ENCODE measurements at regions not wholly inside any gene's neighbourhood (a gene's known extent, or its start where the extent isn't known, plus 50 kb on each side); places are given as distances from the start of the nearest gene placed in this dataset.

DNA sequence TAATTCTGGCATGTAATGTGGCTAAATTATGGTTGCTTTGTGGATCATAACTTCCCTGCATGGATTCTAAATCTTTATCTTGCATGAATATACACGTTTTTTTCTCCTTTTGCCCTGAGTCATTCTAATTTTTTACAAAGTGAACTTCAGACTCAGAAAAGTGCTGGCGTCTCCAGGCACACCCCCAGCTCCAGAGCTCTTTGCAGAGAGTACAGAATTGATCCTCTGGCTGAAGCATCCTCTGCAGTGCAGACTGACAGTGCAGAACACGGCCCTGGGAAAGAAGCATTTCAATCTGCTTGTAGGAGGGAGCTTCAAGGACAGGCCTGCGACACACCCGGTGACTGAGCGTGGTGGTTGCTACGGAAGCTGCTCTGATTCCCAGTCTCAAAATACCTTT is 228.1 kb downstream of the FGF9 start:
- Histone ChIP-seq H3K14ac (ENCODE audit: insufficient read length) (no peak overlapping the region), H3K18ac (ENCODE audit: extremely low read depth, low read length) (no peak overlapping the region), H3K23ac (ENCODE audit: insufficient read length) (no peak overlapping the region), H2BK15ac (ENCODE audit: low read length) (no peak overlapping the region), H2BK120ac (replicated peaks; ENCODE audit: low read depth, low read length) (no peak overlapping the region), H4K8ac (ENCODE audit: extremely low read depth, insufficient read depth, low read length) (no peak overlapping the region), H3K23me2 (ENCODE audit: low read depth, low read length) (no peaks in the 10 kb centered on the region), H3K4me1 (replicated peaks in 1 of 4; ENCODE audit: control insufficient read depth in 3 of 4, insufficient read depth in 4 of 4, low read length in 3 of 4) (no peaks in the 10 kb centered on the region), H3K4me2 (ENCODE audit: insufficient read depth in 1 of 2, low read depth in 2 of 2, low read length in 2 of 2) (no peak overlapping the region), H4K91ac (replicated peaks; ENCODE audit: insufficient read length, low read length) (no peak overlapping the region), H3K4ac (replicated peaks; ENCODE audit: insufficient read length, low read depth, low read length) (no peak overlapping the region), H3K27me3 (replicated peaks in 1 of 4; ENCODE audit: control insufficient read depth in 3 of 4, extremely low read depth in 1 of 4, insufficient read depth in 3 of 4, low read length in 3 of 4) (no peaks in the 10 kb centered on the region), H2BK20ac (ENCODE audit: low read length) (no peak overlapping the region), H3K9me3 (ENCODE audit: insufficient read depth in 2 of 2, low read depth in 1 of 2, low read length in 1 of 2) (no peaks in the 10 kb centered on the region), H3K36me3 (ENCODE audit: control insufficient read depth in 2 of 4, insufficient read depth in 4 of 4, low read length in 3 of 4) (no peaks in the 10 kb centered on the region), H2BK5ac (ENCODE audit: low read depth, low read length) (no peak overlapping the region), H3K56ac (replicated peaks; ENCODE audit: insufficient read length, low read depth, low read length) (no peak overlapping the region), H4K5ac (ENCODE audit: insufficient read length, low read depth, low read length) (no peak overlapping the region), H2BK12ac (ENCODE audit: low read depth, low read length) (no peak overlapping the region), H3K9ac (replicated peaks in 1 of 4; ENCODE audit: extremely low read depth in 1 of 4, low read depth in 3 of 4, low read length in 3 of 4) (no peak overlapping the region), H2AK5ac (ENCODE audit: low read depth, low read length) (no peak overlapping the region), H3K79me1 (ENCODE audit: low read depth, low read length) (no peaks in the 10 kb centered on the region), H3K79me2 (ENCODE audit: control insufficient read depth in 1 of 2, insufficient read depth in 2 of 2, low read length in 2 of 2) (no peaks in the 10 kb centered on the region), H4K20me1 (replicated peaks in 1 of 2; ENCODE audit: control insufficient read depth in 1 of 2, insufficient read depth in 2 of 2, low read length in 2 of 2) (no peaks in the 10 kb centered on the region), H3K27ac (ENCODE audit: low read depth, low read length) (no peak overlapping the region), H2AFZ (ENCODE audit: low read length) (no peak overlapping the region), H3K4me3 (ENCODE audit: extremely low read depth in 1 of 4, insufficient read depth in 2 of 4, low read depth in 3 of 4, low read length in 4 of 4) (no peak overlapping the region)
- ChIA-PET CTCF (ENCODE audit: partially characterized antibody) (interaction anchor here (0.8 to 1.7 kb wide), 4 partner anchors 13 to 261 kb away, joined by 3 to 8 read pairs (median 4); no protein-coding TSS in a partner anchor), POLR2A (ENCODE audit: partially characterized antibody) (no interaction called here)
- FAIRE-seq (no peak), DNase-seq (ENCODE audit: low read depth in 1 of 2, low spot score in 2 of 2) (no peak)
- 92% methylated on average over 7 of the region's 7 CpGs; no CpG with 5 or more reads in 1 of the 2 experiments for WGBS, 2 experiments (ENCODE audit: extremely low coverage in 1 of 2, insufficient coverage in 1 of 2, insufficient read length in 1 of 2, insufficient replicate concordance in 2 of 2, low coverage in 1 of 2, low lambda C conversion rate in 2 of 2, missing lambda C conversion rate in 1 of 2)
- no peak for TF ChIP-seq KDM4A (IDR thresholded peaks at IDR 0.05; ENCODE audit: low read depth, low read length, severe bottlenecking)
- TF ChIP-seq SRF (IDR thresholded peaks at IDR 0.05; ENCODE audit: low read depth, low read length), result no peak
- TF ChIP-seq GABPA (IDR thresholded peaks at IDR 0.05; ENCODE audit: borderline replicate concordance, insufficient read depth, low read length), result no peak
- TF ChIP-seq SAP30 (IDR thresholded peaks at IDR 0.05; ENCODE audit: insufficient read depth, insufficient replicate concordance, low read length), result no peak
- no peak for TF ChIP-seq SIN3A (conservative IDR thresholded peaks at IDR 0.05 in 1 of 2, IDR thresholded peaks at IDR 0.05 in 1 of 2; ENCODE audit: low read depth in 1 of 2, low read length in 2 of 2)
- TF ChIP-seq BCL11A (IDR thresholded peaks at IDR 0.05; ENCODE audit: low read depth in 2 of 2, low read length in 2 of 2), result no peak
- TF ChIP-seq RAD21 (IDR thresholded peaks at IDR 0.05 in 1 of 2, conservative IDR thresholded peaks at IDR 0.05 in 1 of 2; ENCODE audit: low read depth in 2 of 2, low read length in 2 of 2), result no peak
- no peak for TF ChIP-seq SP1 (IDR thresholded peaks at IDR 0.05; ENCODE audit: low read depth, low read length)
- TF ChIP-seq, protein P1, sequence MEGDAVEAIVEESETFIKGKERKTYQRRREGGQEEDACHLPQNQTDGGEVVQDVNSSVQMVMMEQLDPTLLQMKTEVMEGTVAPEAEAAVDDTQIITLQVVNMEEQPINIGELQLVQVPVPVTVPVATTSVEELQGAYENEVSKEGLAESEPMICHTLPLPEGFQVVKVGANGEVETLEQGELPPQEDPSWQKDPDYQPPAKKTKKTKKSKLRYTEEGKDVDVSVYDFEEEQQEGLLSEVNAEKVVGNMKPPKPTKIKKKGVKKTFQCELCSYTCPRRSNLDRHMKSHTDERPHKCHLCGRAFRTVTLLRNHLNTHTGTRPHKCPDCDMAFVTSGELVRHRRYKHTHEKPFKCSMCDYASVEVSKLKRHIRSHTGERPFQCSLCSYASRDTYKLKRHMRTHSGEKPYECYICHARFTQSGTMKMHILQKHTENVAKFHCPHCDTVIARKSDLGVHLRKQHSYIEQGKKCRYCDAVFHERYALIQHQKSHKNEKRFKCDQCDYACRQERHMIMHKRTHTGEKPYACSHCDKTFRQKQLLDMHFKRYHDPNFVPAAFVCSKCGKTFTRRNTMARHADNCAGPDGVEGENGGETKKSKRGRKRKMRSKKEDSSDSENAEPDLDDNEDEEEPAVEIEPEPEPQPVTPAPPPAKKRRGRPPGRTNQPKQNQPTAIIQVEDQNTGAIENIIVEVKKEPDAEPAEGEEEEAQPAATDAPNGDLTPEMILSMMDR (IDR thresholded peaks at IDR 0.05; ENCODE audit: control extremely low read depth in 1 of 3, insufficient read depth in 1 of 3, low read depth in 1 of 3, low read length in 3 of 3), result no peak
- TF ChIP-seq CHD2 (IDR thresholded peaks at IDR 0.05; ENCODE audit: low read length), result no peak
- no peak for TF ChIP-seq NANOG (IDR thresholded peaks at IDR 0.05; ENCODE audit: insufficient read depth, low read depth, low read length, poor library complexity, severe bottlenecking)
- no peak for TF ChIP-seq BACH1 (IDR thresholded peaks at IDR 0.05; ENCODE audit: low read length)
